ENCODE measurements at regions not wholly inside any gene's neighbourhood (a gene's known extent, or its start where the extent isn't known, plus 50 kb on each side); places are given as distances from the start of the nearest gene placed in this dataset.

- ATAC-seq (peak in 1 of 4 donors; percentile 30), DNase-seq (no peak)
- Histone ChIP-seq H3K27ac (no peak overlapping the region), H3K36me3 (ENCODE audit: insufficient read depth in 1 of 2, low read depth in 1 of 2) (no peaks in the 10 kb centered on the region), H3K4me3 (no peak overlapping the region), H3K9me3 (no peaks in the 10 kb centered on the region), H3K27me3 (ENCODE audit: insufficient read depth in 3 of 3, low read length in 2 of 3) (no peaks in the 10 kb centered on the region), H3K4me1 (no peaks in the 10 kb centered on the region)
- 83 to 85% (median 84%) methylated on average over 4 of the region's 4 CpGs for WGBS, 3 donors
- intact Hi-C loops (cut with DNase I) = no loop called here
- no peak for TF ChIP-seq CTCF (IDR thresholded peaks at IDR 0.05)
These were observed 64.7 kb upstream of the ATG10 start for GRCh38 chr5:81907012-81907635.

GRCh38 chr5:81906086-81906485 is 65.7 kb upstream of the ATG10 start:
- intact Hi-C loops (cut with DNase I) = no loop called here
- no peak overlapping the region for H3K27ac ChIP-seq
- DNase-seq (no peak), ATAC-seq (no peak)
- H3K27me3 ChIP-seq (ENCODE audit: insufficient read depth in 3 of 3, low read length in 2 of 3) = no peaks in the 10 kb centered on the region
- 55 to 71% (median 62%) methylated on average over 5 of the region's 5 CpGs for WGBS, 3 donors
- no peaks in the 10 kb centered on the region for H3K36me3 ChIP-seq (ENCODE audit: insufficient read depth in 1 of 2, low read depth in 1 of 2)
- H3K9me3 ChIP-seq = no peaks in the 10 kb centered on the region
- no peak for TF ChIP-seq CTCF (IDR thresholded peaks at IDR 0.05)
- no peak overlapping the region for H3K4me3 ChIP-seq
- no peaks in the 10 kb centered on the region for H3K4me1 ChIP-seq

- ATAC-seq = no peak
These were observed 67.0 kb upstream of the ATG10 start for GRCh38 chr5:81904861-81905260.

GRCh38 chr5:81904166-81904565 is 67.7 kb upstream of the ATG10 start:
- Histone ChIP-seq H3K36me3 (ENCODE audit: insufficient read depth in 1 of 2, low read depth in 1 of 2) (no peaks in the 10 kb centered on the region), H3K27me3 (ENCODE audit: insufficient read depth in 3 of 3, low read length in 2 of 3) (no peaks in the 10 kb centered on the region), H3K4me3 (no peak overlapping the region), H3K27ac (no peak overlapping the region), H3K9me3 (no peaks in the 10 kb centered on the region), H3K4me1 (no peaks in the 10 kb centered on the region)
- no peak for ATAC-seq
- DNase-seq = no peak
- WGBS, 3 donors = 87 to 89% (median 89%) methylated on average over 3 of the region's 3 CpGs
- intact Hi-C loops (cut with DNase I) = no loop called here
- TF ChIP-seq CTCF (IDR thresholded peaks at IDR 0.05) = no peak

More at GRCh38 chr5:81904861-81905260, 67.0 kb upstream of the ATG10 start:
- no peak for DNase-seq
- no peaks in the 10 kb centered on the region for H3K27me3 ChIP-seq (ENCODE audit: insufficient read depth in 3 of 3, low read length in 2 of 3)
- no peaks in the 10 kb centered on the region for H3K4me1 ChIP-seq
- no peak for TF ChIP-seq CTCF (IDR thresholded peaks at IDR 0.05)
- no peaks in the 10 kb centered on the region for H3K9me3 ChIP-seq
- no peak overlapping the region for H3K4me3 ChIP-seq
- 62 to 77% (median 69%) methylated on average over 2 of the region's 2 CpGs for WGBS, 3 donors
- intact Hi-C loops (cut with DNase I) = no loop called here
- H3K27ac ChIP-seq = no peak overlapping the region
- H3K36me3 ChIP-seq (ENCODE audit: insufficient read depth in 1 of 2, low read depth in 1 of 2) = no peaks in the 10 kb centered on the region

GRCh38 chr5:81901586-81901985 is 70.2 kb upstream of the ATG10 start:
- Histone ChIP-seq H3K36me3 (ENCODE audit: insufficient read depth in 1 of 2, low read depth in 1 of 2) (no peaks in the 10 kb centered on the region), H3K4me3 (no peak overlapping the region), H3K9me3 (no peaks in the 10 kb centered on the region), H3K27me3 (ENCODE audit: insufficient read depth in 3 of 3, low read length in 2 of 3) (no peaks in the 10 kb centered on the region), H3K27ac (no peak overlapping the region), H3K4me1 (no peaks in the 10 kb centered on the region)
- ATAC-seq = no peak
- DNase-seq = no peak
- intact Hi-C loops (cut with DNase I) = no loop called here
- 66 to 75% (median 72%) methylated on average over 10 of the region's 10 CpGs for WGBS, 3 donors
- no peak for TF ChIP-seq CTCF (IDR thresholded peaks at IDR 0.05)
